ENCODE measurements at regions not wholly inside any gene's neighbourhood (a gene's known extent, or its start where the extent isn't known, plus 50 kb on each side); places are given as distances from the start of the nearest gene placed in this dataset.
"Not testable (repeated sequence)": the region's sequence is repeated elsewhere in the genome, so short reads cannot be mapped to it uniquely, and the experiment has no call there.

GRCh38 chr1:227415115-227415790 lies 97.0 kb upstream of the CDC42BPA start:
- DNase-seq = no peak

- DNase-seq = no peak
Observed at GRCh38 chr1:227411066-227411465, 92.8 kb upstream of the CDC42BPA start.

- not testable (repeated sequence) for DNase-seq
Observed at GRCh38 chr1:227406332-227406731, 88.0 kb upstream of the CDC42BPA start.

GRCh38 chr1:227403535-227403934 lies 85.2 kb upstream of the CDC42BPA start:
- no peak for DNase-seq

GRCh38 chr1:227401562-227402342 lies 83.5 kb upstream of the CDC42BPA start:
- DNase-seq = no peak

- DNase-seq = no peak
Observed at GRCh38 chr1:227399152-227399730, 80.9 kb upstream of the CDC42BPA start.

GRCh38 chr1:227397354-227397978 lies 79.2 kb upstream of the CDC42BPA start:
- no peak for DNase-seq

- DNase-seq = no peak
Observed at GRCh38 chr1:227396539-227397353, 78.5 kb upstream of the CDC42BPA start.

- no peak for DNase-seq
Observed at GRCh38 chr1:227395426-227396028, 77.2 kb upstream of the CDC42BPA start.

GRCh38 chr1:227392984-227393764 lies 74.9 kb upstream of the CDC42BPA start:
- no peak for DNase-seq

GRCh38 chr1:227391879-227392278 lies 73.6 kb upstream of the CDC42BPA start:
- DNase-seq = no peak

- DNase-seq = no peak
Observed at GRCh38 chr1:227391211-227391610, 72.9 kb upstream of the CDC42BPA start.

- DNase-seq = no peak
Observed at GRCh38 chr1:227390525-227390924, 72.2 kb upstream of the CDC42BPA start.

- DNase-seq = no peak
Observed at GRCh38 chr1:227388214-227389168, 70.2 kb upstream of the CDC42BPA start.

GRCh38 chr1:227379555-227379892 lies 61.2 kb upstream of the CDC42BPA start:
- DNase-seq = no peak

- no peak for DNase-seq
Observed at GRCh38 chr1:227378871-227379554, 60.7 kb upstream of the CDC42BPA start.

GRCh38 chr1:227378181-227378580 lies 59.9 kb upstream of the CDC42BPA start:
- DNase-seq = no peak

GRCh38 chr1:227374846-227375245 lies 56.6 kb upstream of the CDC42BPA start:
- no peak for DNase-seq

GRCh38 chr1:227372726-227373130 lies 54.4 kb upstream of the CDC42BPA start:
- no peak for DNase-seq

Data from C1 segment of cervical spinal cord (tissue), 14 donors.